ENCODE measurements at regions not wholly inside any gene's neighbourhood (a gene's known extent, or its start where the extent isn't known, plus 50 kb on each side); places are given as distances from the start of the nearest gene placed in this dataset.

- DNase-seq = no peak
- Histone ChIP-seq H3K4me3 (ENCODE audit: insufficient read depth, low read depth, low read length) (no peak overlapping the region), H3K36me3 (replicated peaks; ENCODE audit: control insufficient read depth, insufficient read depth, low read length) (no peaks in the 10 kb centered on the region), H3K27me3 (ENCODE audit: control insufficient read depth, insufficient read depth, low read length) (no peaks in the 10 kb centered on the region)
These were observed 132.3 kb upstream of the TBX20 start for GRCh38 chr7:35386082-35386815.

- no peak overlapping the region for H3K4me3 ChIP-seq (ENCODE audit: insufficient read depth, low read depth, low read length)
- H3K27me3 ChIP-seq (ENCODE audit: control insufficient read depth, insufficient read depth, low read length) = no peaks in the 10 kb centered on the region
- H3K36me3 ChIP-seq (replicated peaks; ENCODE audit: control insufficient read depth, insufficient read depth, low read length) = no peaks in the 10 kb centered on the region
- no peak for DNase-seq
These were observed 131.1 kb upstream of the TBX20 start for GRCh38 chr7:35384761-35385700.

GRCh38 chr7:35380739-35381224 lies 126.9 kb upstream of the TBX20 start:
- Histone ChIP-seq H3K36me3 (replicated peaks; ENCODE audit: control insufficient read depth, insufficient read depth, low read length) (no peaks in the 10 kb centered on the region), H3K4me3 (ENCODE audit: insufficient read depth, low read depth, low read length) (no peak overlapping the region), H3K27me3 (ENCODE audit: control insufficient read depth, insufficient read depth, low read length) (no peaks in the 10 kb centered on the region)
- DNase-seq = no peak

- DNase-seq = no peak
- no peaks in the 10 kb centered on the region for H3K27me3 ChIP-seq (ENCODE audit: control insufficient read depth, insufficient read depth, low read length)
These were observed 125.6 kb upstream of the TBX20 start for GRCh38 chr7:35379481-35379880.

GRCh38 chr7:35375516-35375915 lies 121.6 kb upstream of the TBX20 start:
- Histone ChIP-seq H3K4me3 (ENCODE audit: insufficient read depth, low read depth, low read length) (no peak overlapping the region), H3K27me3 (ENCODE audit: control insufficient read depth, insufficient read depth, low read length) (no peaks in the 10 kb centered on the region), H3K36me3 (replicated peaks; ENCODE audit: control insufficient read depth, insufficient read depth, low read length) (no peaks in the 10 kb centered on the region)
- no peak for DNase-seq

More at GRCh38 chr7:35379481-35379880, 125.6 kb upstream of the TBX20 start:
- Histone ChIP-seq H3K4me3 (ENCODE audit: insufficient read depth, low read depth, low read length) (no peak overlapping the region), H3K36me3 (replicated peaks; ENCODE audit: control insufficient read depth, insufficient read depth, low read length) (no peaks in the 10 kb centered on the region)

GRCh38 chr7:35374858-35375257 lies 121.0 kb upstream of the TBX20 start:
- Histone ChIP-seq H3K36me3 (replicated peaks; ENCODE audit: control insufficient read depth, insufficient read depth, low read length) (no peaks in the 10 kb centered on the region), H3K27me3 (ENCODE audit: control insufficient read depth, insufficient read depth, low read length) (no peaks in the 10 kb centered on the region), H3K4me3 (ENCODE audit: insufficient read depth, low read depth, low read length) (no peak overlapping the region)
- DNase-seq = no peak

GRCh38 chr7:35371221-35371620 lies 117.3 kb upstream of the TBX20 start:
- no peak overlapping the region for H3K4me3 ChIP-seq (ENCODE audit: insufficient read depth, low read depth, low read length)
- no peaks in the 10 kb centered on the region for H3K27me3 ChIP-seq (ENCODE audit: control insufficient read depth, insufficient read depth, low read length)
- no peaks in the 10 kb centered on the region for H3K36me3 ChIP-seq (replicated peaks; ENCODE audit: control insufficient read depth, insufficient read depth, low read length)
- DNase-seq = no peak

- no peaks in the 10 kb centered on the region for H3K27me3 ChIP-seq (ENCODE audit: control insufficient read depth, insufficient read depth, low read length)
- no peak overlapping the region for H3K4me3 ChIP-seq (ENCODE audit: insufficient read depth, low read depth, low read length)
- H3K36me3 ChIP-seq (replicated peaks; ENCODE audit: control insufficient read depth, insufficient read depth, low read length) = no peaks in the 10 kb centered on the region
- no peak for DNase-seq
These were observed 116.8 kb upstream of the TBX20 start for GRCh38 chr7:35370687-35371086.

- H3K36me3 ChIP-seq (replicated peaks; ENCODE audit: control insufficient read depth, insufficient read depth, low read length) = no peaks in the 10 kb centered on the region
- no peaks in the 10 kb centered on the region for H3K27me3 ChIP-seq (ENCODE audit: control insufficient read depth, insufficient read depth, low read length)
- peak; percentile 75 for DNase-seq
- H3K4me3 ChIP-seq (ENCODE audit: insufficient read depth, low read depth, low read length) = no peak overlapping the region
These were observed 112.6 kb upstream of the TBX20 start for GRCh38 chr7:35366167-35367155.

- no peaks in the 10 kb centered on the region for H3K27me3 ChIP-seq (ENCODE audit: control insufficient read depth, insufficient read depth, low read length)
- DNase-seq = no peak
- no peaks in the 10 kb centered on the region for H3K36me3 ChIP-seq (replicated peaks; ENCODE audit: control insufficient read depth, insufficient read depth, low read length)
- H3K4me3 ChIP-seq (ENCODE audit: insufficient read depth, low read depth, low read length) = no peak overlapping the region
These were observed 111.6 kb upstream of the TBX20 start for GRCh38 chr7:35365523-35365922.

- Histone ChIP-seq H3K27me3 (ENCODE audit: control insufficient read depth, insufficient read depth, low read length) (no peaks in the 10 kb centered on the region), H3K36me3 (replicated peaks; ENCODE audit: control insufficient read depth, insufficient read depth, low read length) (no peaks in the 10 kb centered on the region), H3K4me3 (ENCODE audit: insufficient read depth, low read depth, low read length) (no peak overlapping the region)
- DNase-seq = no peak
These were observed 108.4 kb upstream of the TBX20 start for GRCh38 chr7:35362341-35362740.

- no peaks in the 10 kb centered on the region for H3K36me3 ChIP-seq (replicated peaks; ENCODE audit: control insufficient read depth, insufficient read depth, low read length)
- no peak for DNase-seq
These were observed 105.5 kb upstream of the TBX20 start for GRCh38 chr7:35359423-35359822.

GRCh38 chr7:35356495-35356894 lies 102.6 kb upstream of the TBX20 start:
- H3K36me3 ChIP-seq (replicated peaks; ENCODE audit: control insufficient read depth, insufficient read depth, low read length) = no peaks in the 10 kb centered on the region

More at GRCh38 chr7:35359423-35359822, 105.5 kb upstream of the TBX20 start:
- no peak overlapping the region for H3K4me3 ChIP-seq (ENCODE audit: insufficient read depth, low read depth, low read length)
- H3K27me3 ChIP-seq (ENCODE audit: control insufficient read depth, insufficient read depth, low read length) = no peaks in the 10 kb centered on the region

GRCh38 chr7:35355911-35356310 lies 102.0 kb upstream of the TBX20 start:
- H3K36me3 ChIP-seq (replicated peaks; ENCODE audit: control insufficient read depth, insufficient read depth, low read length) = no peaks in the 10 kb centered on the region
- no peak for DNase-seq
- H3K4me3 ChIP-seq (ENCODE audit: insufficient read depth, low read depth, low read length) = no peak overlapping the region
- no peaks in the 10 kb centered on the region for H3K27me3 ChIP-seq (ENCODE audit: control insufficient read depth, insufficient read depth, low read length)

More at GRCh38 chr7:35356495-35356894, 102.6 kb upstream of the TBX20 start:
- no peak overlapping the region for H3K4me3 ChIP-seq (ENCODE audit: insufficient read depth, low read depth, low read length)
- DNase-seq = no peak
- H3K27me3 ChIP-seq (ENCODE audit: control insufficient read depth, insufficient read depth, low read length) = no peaks in the 10 kb centered on the region

Data from H7 (cell line).